OCI-LY7 (cell line): ENCODE measurements at regions not wholly inside any gene's neighbourhood (a gene's known extent, or its start where the extent isn't known, plus 50 kb on each side); places are given as distances from the start of the nearest gene placed in this dataset.
A peak's percentile ranks its signal among the peaks of the same experiment; 100 is the strongest.

ENCODE experiments used
- BruUV-seq: library from RNA; stranded (reverse); fragments of 400-500 nt; replicated peaks from 2 replicates; lab custom pipeline; 2021; lab: Mats Ljungman, UMichigan
- CTCF ChIA-PET: fragments of 300-600 bp; sonication (Branson Sonifier 250); formaldehyde crosslinking; loops from one replicate; lab custom pipeline; 2022; ENCODE audit warnings: antibody characterized with exemption; ENCODE audit not compliant: unreplicated experiment; lab: Charles Lee
- POLR2A ChIA-PET: fragments of 300-600 bp; sonication (Branson Sonifier 250); formaldehyde crosslinking; loops from one replicate; lab custom pipeline; 2022; ENCODE audit warnings: antibody characterized with exemption; lab: Charles Lee
- DNase-seq: peaks from one replicate; pipeline ENCODE4 v3.0.0-alpha.2; 2015; ENCODE audit warnings: low spot score
- H2AFZ ChIP-seq: fragments of 200-600 bp; sonication (generic), shearing (Covaris generic); 2 replicates; pipeline ENCODE4 v1.6.1; 2014; ENCODE audit warnings: mild to moderate bottlenecking, antibody characterized with exemption, low read length, moderate library complexity
- H3K27ac ChIP-seq: fragments of 200-600 bp; sonication (generic); 2 replicates; pipeline ENCODE4 v1.5.1; 2014; ENCODE audit warnings: mixed run types, low read depth, mild to moderate bottlenecking, moderate library complexity, low read length, inconsistent platforms; ENCODE audit not compliant: poor library complexity, severe bottlenecking
- H3K36me3 ChIP-seq: fragments of 200-600 bp; sonication (generic); 2 replicates; pipeline ENCODE4 v1.6.1; 2014; ENCODE audit warnings: mild to moderate bottlenecking, antibody characterized with exemption, low read length, moderate library complexity, mixed read lengths; ENCODE audit not compliant: insufficient read depth
- H3K4me1 ChIP-seq: fragments of 200-600 bp; sonication (generic); 2 replicates; pipeline ENCODE4 v1.5.1; 2014; ENCODE audit warnings: mild to moderate bottlenecking, low read length; ENCODE audit not compliant: insufficient read depth, poor library complexity, severe bottlenecking
- H3K4me2 ChIP-seq: fragments of 200-600 bp; sonication (generic); 2 replicates; pipeline ENCODE4 v1.6.1; 2014; ENCODE audit warnings: mild to moderate bottlenecking, low read length
- H3K4me3 ChIP-seq: fragments of 200-600 bp; sonication (generic); 2 replicates; pipeline ENCODE4 v1.5.1; 2014; ENCODE audit warnings: mild to moderate bottlenecking, low read depth, low read length; ENCODE audit not compliant: poor library complexity, severe bottlenecking
- H3K79me2 ChIP-seq: fragments of 200-600 bp; sonication (generic); 2 replicates; pipeline ENCODE4 v1.6.1; 2016; ENCODE audit warnings: low read depth, mild to moderate bottlenecking, low read length, moderate library complexity, mixed read lengths; ENCODE audit not compliant: insufficient read depth
- H3K9me2 ChIP-seq: fragments of 200-600 bp; sonication (generic); 2 replicates; pipeline ENCODE4 v1.6.1; 2016; ENCODE audit warnings: mild to moderate bottlenecking, low read length, mixed read lengths; ENCODE audit not compliant: insufficient read depth
- H3K9me3 ChIP-seq: fragments of 200-600 bp; sonication (generic); 2 replicates; pipeline ENCODE4 v1.6.1; 2014; ENCODE audit warnings: mild to moderate bottlenecking, mixed run types, low read length, mixed read lengths
- H4K20me1 ChIP-seq: fragments of 200-600 bp; sonication (generic); 2 replicates; pipeline ENCODE4 v1.6.1; 2014; ENCODE audit warnings: mild to moderate bottlenecking, antibody characterized with exemption, low read length, moderate library complexity, mixed read lengths; ENCODE audit not compliant: insufficient read depth
- CTCF ChIP-seq: fragments of 200-600 bp; sonication (generic); conservative IDR thresholded peaks from 2 replicates; pipeline ENCODE4 v1.5.1; 2014; ENCODE audit warnings: mild to moderate bottlenecking, antibody characterized with exemption, low read length, moderate library complexity, mixed read lengths
- EZH2phosphoT487 ChIP-seq: fragments of 200-600 bp; sonication (generic); IDR thresholded peaks from 2 replicates; pipeline ENCODE4 v1.6.1; 2018; ENCODE audit warnings: low read depth, borderline replicate concordance, mild to moderate bottlenecking, mixed run types, antibody characterized with exemption, low read length, moderate library complexity, mixed read lengths
- intact Hi-C: fragments of 100-400 bp; cut with micrococcal nuclease; formaldehyde crosslinking; loops from one replicate; pipeline ENCODE4 v1.10.0; 2022; ENCODE audit not compliant: unreplicated experiment

GRCh38 chr10:84008878-84009277 is 130.4 kb upstream of the GHITM start:
- no peak overlapping the region for H3K27ac ChIP-seq
- no peaks in the 10 kb centered on the region for H3K9me3 ChIP-seq
- no peaks in the 10 kb centered on the region for H3K9me2 ChIP-seq
- no peaks in the 10 kb centered on the region for H4K20me1 ChIP-seq
- H3K36me3 ChIP-seq = no peaks in the 10 kb centered on the region
- H3K4me1 ChIP-seq = no peaks in the 10 kb centered on the region
- H3K4me2 ChIP-seq = no peak overlapping the region
- intact Hi-C loops = no loop called here
- peak; percentile 46 for DNase-seq
- H2AFZ ChIP-seq = no peak overlapping the region
- CTCF ChIA-PET = interaction anchor here (0.6 kb wide), 1 partner anchor 414 kb away, joined by 3 read pairs; no protein-coding TSS in a partner anchor
- no peak overlapping the region for H3K4me3 ChIP-seq
- POLR2A ChIA-PET = no interaction called here
- no peaks in the 10 kb centered on the region for H3K79me2 ChIP-seq
- no TSS peak for BruUV-seq
- TF ChIP-seq CTCF (peak; percentile 92), EZH2phosphoT487 (no peak)

- Histone ChIP-seq H3K4me2 (no peak overlapping the region), H3K36me3 (no peaks in the 10 kb centered on the region), H4K20me1 (no peaks in the 10 kb centered on the region), H3K79me2 (no peaks in the 10 kb centered on the region), H3K9me3 (no peaks in the 10 kb centered on the region), H3K4me1 (no peaks in the 10 kb centered on the region), H2AFZ (no peak overlapping the region), H3K4me3 (no peak overlapping the region), H3K9me2 (no peaks in the 10 kb centered on the region), H3K27ac (no peak overlapping the region)
- intact Hi-C loops = no loop called here
- CTCF ChIA-PET = no interaction called here
- no TSS peak for BruUV-seq
- no peak for DNase-seq
- POLR2A ChIA-PET = no interaction called here
- no peak for TF ChIP-seq CTCF
- no peak for TF ChIP-seq EZH2phosphoT487
Measured at GRCh38 chr10:84012431-84012830, 126.9 kb upstream of the GHITM start.

DNA sequence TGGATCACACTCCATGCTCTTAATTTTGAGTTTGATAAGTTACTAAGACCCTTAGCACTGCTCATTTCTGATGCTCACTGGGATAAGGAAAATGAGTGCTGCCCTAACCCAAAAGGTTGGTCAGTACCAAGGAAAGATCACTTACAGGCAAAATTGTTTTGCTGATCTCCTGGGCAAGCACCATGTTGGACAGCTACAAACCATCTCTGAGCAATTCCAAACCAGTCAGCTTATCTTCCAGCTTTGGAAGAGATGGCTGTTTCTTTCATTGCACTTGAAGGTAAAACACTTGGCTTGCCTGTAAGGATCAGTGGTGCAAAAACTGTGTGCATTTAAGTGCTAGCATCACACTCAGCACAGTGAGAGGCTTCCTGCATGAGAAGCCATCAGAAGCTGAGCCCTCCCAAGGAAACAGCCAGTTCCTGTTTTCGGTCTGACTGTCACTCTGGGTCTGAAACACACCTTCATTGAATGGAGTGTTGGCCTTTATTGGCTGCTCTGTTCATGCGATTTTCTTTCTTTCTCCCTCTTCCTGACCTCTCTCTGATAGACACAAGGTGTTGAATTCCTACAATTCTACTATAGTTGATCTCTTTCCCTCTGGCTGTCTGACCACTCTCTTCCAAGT is 126.4 kb upstream of the GHITM start:
- no peaks in the 10 kb centered on the region for H3K9me2 ChIP-seq

More for the DNA sequence above, 126.4 kb upstream of the GHITM start:
- DNase-seq = no peak
- intact Hi-C loops = no loop called here
- Histone ChIP-seq H3K36me3 (no peaks in the 10 kb centered on the region), H3K4me3 (no peak overlapping the region), H3K27ac (no peak overlapping the region), H3K9me3 (no peaks in the 10 kb centered on the region), H3K4me2 (no peak overlapping the region), H4K20me1 (no peaks in the 10 kb centered on the region), H3K79me2 (no peaks in the 10 kb centered on the region), H2AFZ (no peak overlapping the region), H3K4me1 (no peaks in the 10 kb centered on the region)
- ChIA-PET POLR2A (no interaction called here), CTCF (no interaction called here)
- TF ChIP-seq CTCF (no peak), EZH2phosphoT487 (no peak)
- BruUV-seq = no TSS peak
